ENCODE measurements at regions not wholly inside any gene's neighbourhood (a gene's known extent, or its start where the extent isn't known, plus 50 kb on each side); places are given as distances from the start of the nearest gene placed in this dataset.

DNA sequence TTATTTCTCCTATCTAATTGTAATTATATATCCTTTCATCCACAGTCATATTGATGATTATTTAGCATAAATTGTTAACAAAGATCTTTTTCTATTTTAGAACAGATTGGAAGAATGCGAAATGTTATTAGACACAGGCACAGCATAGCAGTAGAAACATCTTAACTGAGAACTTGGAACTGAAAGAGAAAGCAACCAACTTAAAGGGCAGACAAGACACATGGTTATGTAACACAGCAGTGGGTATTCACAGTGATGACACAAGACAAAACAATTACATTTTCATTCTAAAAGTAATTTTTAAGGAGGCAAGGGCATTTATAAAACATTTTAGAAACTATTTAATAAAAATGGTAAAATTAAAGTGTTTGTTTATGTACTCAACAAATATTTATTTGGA, 57.7 kb upstream of the MEF2C start:
- DNase-seq, result no peak

DNA sequence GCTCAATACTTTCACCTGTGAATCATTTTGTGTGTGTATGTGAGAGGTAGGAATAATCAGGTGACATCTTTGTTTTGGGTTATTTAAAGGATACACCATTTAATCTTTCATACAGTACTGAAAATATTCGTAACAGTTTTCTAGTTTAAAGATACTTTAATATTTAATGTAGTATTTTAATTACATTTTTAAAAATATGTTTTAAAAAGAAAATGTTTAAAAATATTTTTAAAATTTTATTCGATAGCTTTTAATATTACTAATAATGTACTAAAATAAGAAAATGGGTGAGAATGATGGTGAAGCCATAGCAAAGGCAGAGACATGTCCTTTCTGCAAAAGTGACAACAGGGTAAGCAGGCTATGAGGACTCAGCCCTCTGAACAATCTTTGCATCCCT, 56.3 kb upstream of the MEF2C start:
- no peak for DNase-seq

DNA sequence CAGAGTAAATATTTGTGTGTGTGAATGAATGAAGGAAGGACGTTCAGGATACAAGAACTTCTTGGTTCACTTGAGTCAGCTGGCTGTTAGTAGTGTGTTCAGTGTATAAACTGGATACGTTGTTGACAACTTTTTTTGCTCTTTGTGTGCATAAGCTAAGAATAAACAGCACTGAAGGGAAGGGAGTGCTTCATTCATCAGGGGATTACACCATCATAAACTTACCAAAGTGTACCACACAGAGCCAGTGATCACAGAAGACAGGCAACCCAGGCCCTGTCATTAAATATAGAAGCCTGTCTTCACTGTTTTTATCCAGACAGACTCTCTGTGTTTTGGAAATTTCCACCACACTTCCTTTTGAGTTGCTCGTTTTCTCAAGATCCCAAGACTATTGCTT, 55.5 kb upstream of the MEF2C start:
- DNase-seq, result no peak

DNA sequence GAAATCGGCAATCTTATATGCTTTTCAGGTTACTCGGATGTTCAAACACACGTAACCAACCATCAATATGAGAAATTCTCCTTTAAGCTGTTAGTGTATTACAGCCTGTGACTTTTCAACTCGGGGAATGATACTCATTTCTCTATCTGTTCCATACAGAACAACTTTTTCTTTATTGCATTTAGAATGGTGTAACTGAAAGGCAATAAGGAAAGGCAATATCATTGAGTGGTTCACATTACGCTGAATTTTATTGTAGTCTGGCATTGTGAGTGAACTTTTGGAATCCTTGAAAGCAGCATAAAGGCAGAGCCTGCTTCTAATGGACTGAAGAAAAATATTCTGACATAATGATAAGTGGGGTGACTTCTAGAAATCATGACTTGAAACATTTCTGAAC, 54.4 kb upstream of the MEF2C start:
- no peak for DNase-seq

DNA sequence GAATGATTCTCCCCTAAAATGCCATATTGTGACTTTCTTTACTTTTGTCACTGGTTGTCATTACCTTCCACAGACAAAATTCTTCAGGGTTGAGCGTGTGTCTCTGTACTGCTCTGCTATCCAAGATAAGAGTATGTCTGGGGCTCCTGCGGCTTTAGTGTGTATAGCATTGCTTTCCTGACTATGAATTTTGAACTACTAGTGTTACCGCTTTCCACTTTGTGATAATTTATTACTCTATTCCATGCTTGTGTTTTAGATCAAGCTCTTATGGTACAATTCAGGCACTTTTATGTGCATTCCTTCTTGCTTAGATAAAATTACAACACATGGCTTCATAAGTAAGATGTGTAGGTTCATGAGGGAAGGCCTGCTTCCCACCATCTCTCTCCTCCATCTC, 51.5 kb upstream of the MEF2C start:
- DNase-seq, result no peak
